ENCODE measurements at regions not wholly inside any gene's neighbourhood (a gene's known extent, or its start where the extent isn't known, plus 50 kb on each side); places are given as distances from the start of the nearest gene placed in this dataset.

DNA sequence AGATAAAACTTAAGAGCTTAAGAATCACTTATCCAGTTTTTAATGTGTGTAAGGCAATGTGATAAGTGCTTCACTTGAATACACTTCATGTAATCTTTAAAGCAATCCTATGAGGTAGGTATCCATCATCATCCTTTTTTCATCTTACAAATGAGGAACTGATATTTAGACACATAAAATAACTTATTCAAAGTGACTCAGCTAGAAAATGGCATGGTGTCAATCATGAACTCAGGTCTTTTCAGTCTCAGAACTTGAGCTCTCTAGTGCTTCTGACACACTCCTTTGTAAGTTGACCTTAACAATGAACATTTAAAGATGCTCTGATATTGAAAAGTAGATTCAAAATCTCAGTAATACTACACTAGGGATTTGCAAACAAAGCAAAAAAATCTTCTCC is 224.8 kb upstream of the TEX13C start:
- TF ChIP-seq CTCF (IDR thresholded peaks at IDR 0.05) (no peak), POLR2AphosphoS5 (IDR thresholded peaks at IDR 0.05) (no peak), POLR2A (IDR thresholded peaks at IDR 0.05) (no peak)

Data from breast epithelium (tissue), 3 donors.